GM21447 (cell line): ENCODE measurements at regions not wholly inside any gene's neighbourhood (a gene's known extent, or its start where the extent isn't known, plus 50 kb on each side); places are given as distances from the start of the nearest gene placed in this dataset.
"Not testable (repeated sequence)": the region's sequence is repeated elsewhere in the genome, so short reads cannot be mapped to it uniquely, and the experiment has no call there.

Experiments used
- ATAC-seq: cut with Tn5 transposase; IDR thresholded peaks from one replicate; pipeline ENCODE4 v1.9.1; 2021; ENCODE audit not compliant: unreplicated experiment

DNA sequence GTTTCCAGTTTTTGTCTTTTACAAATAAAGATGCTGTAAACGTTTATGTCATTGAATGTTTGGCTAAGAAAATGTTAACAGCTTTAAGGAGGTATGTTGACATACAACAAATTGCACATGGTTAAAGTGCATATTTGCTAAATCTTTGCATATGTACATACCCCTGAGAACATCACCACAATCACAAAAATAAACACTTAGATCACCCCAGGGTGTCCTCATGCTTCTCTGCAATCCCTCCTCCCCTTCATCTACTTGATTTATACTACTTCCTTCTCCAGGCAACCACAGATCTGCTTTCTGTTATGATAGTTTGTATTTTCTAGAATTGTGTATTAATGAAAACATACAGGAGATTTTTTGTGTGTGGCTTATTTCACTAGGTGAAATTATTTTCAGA is 209.5 kb downstream of the GLRX3 start:
- no peak for ATAC-seq

DNA sequence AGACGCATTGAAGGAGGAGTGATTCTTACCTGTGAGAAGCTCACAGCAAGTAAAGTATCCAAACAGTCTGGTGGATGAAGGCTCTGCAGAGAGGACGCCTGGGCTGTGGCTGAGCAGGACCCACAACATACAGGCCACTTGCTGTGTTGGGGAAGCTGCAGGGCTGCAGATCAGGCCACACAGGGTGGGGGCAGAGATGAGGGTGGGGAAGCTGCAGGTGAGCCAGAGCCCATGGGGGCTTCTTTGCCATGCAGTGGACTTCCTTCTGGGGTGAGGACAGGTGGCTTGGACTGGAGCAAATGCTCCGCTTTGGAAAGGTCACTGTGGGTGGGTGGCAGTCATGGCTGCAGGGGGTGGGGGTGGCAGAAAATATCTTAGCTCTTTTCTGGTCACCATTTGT is 214.8 kb downstream of the GLRX3 start:
- ATAC-seq, result no peak

DNA sequence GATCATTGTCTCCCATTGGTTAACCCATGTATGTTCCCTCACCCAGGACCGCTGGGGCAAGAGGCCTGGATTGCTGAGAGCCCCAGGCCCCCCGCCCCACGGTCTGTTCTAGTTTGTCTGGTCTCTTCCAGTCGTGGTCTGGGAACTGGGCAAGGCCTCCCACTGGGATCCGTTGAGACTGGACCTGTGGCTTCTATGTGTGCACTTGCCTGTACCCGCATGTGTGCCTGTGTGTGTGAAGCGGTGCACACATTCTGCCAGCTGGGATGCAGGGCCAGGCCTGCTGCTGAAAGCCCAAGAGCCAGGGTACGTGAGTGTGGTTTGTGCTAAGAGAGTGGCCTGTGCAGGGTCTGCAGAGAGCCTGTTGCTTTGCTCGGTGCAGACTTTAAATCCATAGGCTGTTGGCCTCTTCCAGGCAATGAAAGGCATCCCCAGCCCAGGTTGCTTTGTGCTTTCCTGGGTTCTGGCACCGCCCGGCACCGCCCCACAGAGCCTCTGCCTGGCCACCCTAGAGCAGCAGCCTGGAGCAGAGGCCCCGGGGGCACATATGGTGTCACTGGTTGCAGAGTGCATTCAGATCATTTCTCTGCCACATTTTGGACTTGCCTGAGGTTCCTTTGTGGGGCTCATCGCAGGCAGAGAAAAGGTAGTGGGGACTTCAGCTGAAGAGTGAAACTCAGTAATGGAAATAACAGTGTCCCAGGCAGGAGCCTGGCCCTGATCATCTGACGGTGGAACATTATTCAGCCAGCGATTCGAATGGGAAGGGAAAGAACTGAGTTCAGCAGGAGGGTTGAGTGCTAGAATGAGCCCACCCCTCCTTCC is 215.5 kb downstream of the GLRX3 start:
- no peak for ATAC-seq

DNA sequence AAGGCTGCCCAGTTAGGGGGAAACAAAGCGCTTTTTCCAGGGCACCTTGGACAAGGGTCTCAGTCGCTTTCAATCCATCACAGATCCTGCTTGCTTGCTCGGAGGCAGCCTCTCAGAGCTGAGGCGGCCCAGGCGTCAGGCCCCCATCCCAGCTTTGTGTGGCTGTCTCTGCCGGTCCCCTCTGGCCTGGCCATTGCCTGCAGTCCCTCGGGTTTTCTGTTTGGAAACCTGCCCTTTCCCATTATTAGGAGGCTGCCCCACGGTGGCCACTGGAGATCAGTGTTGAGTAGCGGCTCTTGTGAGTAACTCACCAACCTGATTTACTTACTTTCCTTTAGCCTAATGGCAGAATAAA is 216.1 kb downstream of the GLRX3 start:
- ATAC-seq, result no peak

DNA sequence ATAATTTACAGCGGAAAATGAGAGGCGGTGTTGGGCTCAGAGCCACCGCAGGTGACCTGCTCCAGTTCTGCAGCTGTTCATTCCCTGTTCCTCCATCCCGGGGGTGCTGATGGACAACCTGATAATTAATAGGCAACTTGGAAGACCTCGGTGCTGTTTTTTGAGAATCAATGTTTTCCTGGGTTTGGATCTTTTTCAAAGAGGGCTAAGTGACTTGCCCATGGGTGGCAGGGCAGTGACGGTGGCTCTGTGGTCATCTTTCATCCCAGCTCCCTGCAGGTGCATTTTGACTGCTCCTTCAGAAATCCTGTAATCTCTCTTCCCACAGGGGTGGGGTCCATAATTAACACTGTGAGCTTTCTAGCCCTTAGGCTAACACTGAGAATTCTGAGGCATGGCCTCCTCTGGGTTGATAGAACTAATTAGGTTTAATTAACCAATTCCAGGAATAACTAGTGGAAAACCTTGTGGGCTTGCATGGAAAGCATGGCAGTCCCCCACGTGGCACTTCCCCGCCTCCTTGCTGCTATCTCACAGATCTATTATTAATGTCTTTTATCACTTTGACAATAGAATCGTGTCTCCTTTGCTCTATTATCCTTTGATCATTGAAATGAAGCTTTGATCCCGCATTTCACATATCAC is 217.9 kb downstream of the GLRX3 start:
- ATAC-seq, result no peak

DNA sequence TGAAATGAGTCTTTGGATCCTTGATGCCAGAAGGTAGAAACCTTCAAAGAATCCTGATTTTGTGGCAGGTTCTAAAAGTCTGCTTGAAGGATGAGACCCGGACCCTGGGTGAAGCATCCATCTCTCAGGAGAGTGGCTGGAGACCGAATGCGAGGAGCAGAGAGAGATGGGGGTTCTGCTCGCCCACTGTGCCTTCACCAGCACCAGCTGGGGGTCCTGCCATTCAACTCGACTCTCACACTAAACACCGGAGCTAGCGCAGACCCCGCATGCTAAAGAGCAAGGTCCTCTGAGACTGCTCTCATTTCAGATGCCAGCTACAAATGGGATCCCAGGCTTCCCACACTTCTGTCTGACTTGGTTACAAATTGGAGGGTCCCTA is 218.4 kb downstream of the GLRX3 start:
- no peak for ATAC-seq

DNA sequence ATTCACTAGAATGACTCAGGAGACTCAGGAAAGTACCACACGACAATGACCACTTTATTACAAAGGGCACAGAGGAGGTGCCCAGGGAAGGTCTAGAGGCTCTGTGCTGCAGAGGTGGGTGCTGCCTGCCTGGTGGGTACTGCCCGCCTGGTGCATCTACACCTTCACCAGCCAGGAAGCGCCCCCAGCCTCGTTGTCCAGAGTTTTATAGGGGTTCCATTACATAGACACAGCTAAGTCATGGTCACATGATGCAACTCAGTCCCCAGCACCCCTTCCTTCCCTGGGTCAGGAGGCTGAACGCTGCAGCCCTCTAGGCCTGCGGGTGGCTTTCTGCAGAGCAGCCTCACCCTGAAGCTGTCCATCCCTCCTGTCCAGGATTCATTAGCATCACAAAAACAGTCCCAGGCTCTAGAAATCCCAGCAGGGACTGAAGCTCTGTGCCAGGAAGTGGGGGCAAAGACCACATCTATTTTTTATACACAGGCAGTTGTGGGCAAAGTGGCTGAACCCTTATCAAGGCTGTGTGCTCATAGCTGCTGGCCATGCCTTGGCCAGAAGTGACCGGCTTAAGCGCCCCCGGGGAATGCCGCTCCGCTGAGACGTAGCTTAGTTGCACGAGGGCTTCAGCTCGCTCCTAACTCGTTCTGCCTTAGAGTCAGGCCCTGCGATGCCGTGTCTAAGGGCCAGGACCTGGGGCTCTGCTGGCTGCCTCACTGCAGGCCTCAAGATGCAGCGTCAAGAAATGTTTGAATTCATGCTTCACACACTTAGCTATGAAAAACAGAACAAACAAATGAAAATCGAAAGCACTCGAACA is 219.0 kb downstream of the GLRX3 start:
- no peak for ATAC-seq

DNA sequence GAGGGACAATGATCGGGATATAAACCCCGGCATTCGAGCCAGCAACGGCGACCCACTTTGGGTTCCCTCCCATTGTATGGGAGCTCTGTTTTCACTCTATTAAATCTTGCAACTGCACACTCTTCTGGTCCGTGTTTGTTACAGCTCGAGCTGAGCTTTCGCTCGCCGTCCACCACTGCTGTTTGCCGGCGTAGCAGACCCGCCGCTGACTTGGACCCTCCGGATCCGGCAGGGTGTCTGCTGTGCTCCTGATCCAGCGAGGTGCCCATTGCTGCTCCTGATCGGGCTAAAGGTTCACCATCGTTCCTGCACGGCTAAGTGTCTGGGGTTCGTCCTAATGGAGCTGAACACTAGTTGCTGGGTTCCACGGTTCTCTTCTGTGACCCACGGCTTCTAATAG is 220.2 kb downstream of the GLRX3 start:
- not testable (repeated sequence) for ATAC-seq

DNA sequence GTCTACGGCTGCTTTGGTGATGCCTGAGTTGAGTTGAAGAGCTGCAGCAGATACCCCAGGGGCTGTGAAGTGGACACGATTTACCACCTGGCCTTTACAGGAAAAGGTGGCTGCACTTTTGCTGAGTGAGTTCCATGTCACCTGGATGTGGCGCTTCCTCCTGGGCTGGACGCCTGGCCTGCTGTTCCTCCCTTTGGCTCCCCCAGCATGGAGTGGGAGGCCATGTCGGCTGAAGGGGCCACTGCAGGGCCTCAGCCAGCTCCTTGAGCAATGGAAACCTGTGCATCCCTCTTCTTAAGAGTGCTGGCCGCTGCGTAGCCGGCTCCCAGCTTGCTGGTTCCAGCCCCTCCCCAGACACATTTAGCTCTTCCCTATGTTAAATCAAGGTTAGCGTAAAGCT is 221.0 kb downstream of the GLRX3 start:
- no peak for ATAC-seq

DNA sequence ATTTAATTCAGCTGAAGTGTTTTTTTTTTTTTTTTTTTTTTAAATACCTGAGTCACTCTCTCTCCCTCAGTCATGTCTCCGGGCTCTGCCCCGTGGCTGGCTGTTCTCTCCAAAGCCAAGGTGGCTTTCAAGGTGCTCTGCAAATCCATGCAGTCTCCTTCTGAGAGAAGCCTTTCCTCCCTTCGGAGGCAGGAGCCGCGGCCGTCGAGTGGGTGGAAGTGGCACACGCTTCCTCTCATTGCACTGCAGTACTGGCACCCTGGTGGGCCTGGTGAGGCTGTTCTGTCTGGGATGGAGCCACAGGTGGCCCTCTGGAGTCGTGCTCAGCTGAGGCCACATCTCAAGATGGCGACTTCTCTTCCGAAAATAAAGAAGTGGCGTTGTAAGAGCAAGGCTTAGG is 221.8 kb downstream of the GLRX3 start:
- ATAC-seq, result no peak

DNA sequence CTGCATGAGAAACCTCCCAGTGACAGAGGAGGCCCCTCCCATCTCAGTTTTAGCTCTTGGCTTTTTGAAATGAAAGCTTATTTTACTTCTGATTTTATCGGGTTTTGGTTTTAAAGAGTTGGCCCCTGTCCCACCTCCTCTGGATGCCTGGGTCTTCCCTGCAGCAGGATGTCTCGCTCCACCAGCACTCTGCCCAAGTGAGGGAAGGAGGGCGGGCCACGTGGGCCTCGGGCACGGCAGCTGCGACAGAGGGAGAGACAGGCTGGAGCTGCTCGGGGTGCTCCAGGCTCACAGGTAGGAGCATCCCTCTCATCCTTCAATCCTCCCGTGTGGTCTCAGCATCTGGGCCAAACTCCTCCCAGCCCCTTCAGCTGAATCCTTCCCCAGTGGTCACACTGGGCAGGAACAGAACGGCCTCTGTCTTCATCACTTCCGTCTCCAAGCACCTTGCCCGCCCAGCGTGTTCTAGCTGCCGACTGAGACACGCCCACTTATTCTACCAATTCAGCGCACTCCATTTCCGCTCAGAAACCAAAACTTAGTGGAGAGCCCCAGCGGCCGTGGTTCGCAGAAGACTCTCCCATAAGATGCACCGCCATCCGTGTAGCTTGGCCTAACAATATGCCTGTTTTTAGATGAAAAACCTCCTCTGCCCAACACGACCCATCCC is 222.9 kb downstream of the GLRX3 start:
- ATAC-seq, result no peak

DNA sequence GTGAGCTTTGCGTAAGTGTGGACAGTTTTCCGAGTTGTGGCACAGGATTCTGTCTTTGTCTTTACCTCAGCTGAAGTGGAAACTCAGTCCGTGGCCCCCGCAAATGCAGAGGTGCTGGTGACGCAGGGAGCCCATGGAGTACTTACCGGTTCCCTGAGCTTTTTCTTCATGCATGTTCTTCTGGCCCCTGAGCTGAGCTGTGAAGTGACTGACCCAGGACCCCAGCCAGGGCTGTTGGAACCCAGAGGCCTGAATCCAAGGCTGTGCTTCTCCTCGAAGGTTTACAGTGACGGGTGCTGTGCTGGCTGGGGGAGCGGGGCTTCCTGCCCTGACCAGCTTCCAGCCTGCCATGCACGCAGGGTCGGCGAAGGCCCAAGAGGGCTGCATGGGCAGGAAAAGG is 223.5 kb downstream of the GLRX3 start:
- ATAC-seq, result no peak

DNA sequence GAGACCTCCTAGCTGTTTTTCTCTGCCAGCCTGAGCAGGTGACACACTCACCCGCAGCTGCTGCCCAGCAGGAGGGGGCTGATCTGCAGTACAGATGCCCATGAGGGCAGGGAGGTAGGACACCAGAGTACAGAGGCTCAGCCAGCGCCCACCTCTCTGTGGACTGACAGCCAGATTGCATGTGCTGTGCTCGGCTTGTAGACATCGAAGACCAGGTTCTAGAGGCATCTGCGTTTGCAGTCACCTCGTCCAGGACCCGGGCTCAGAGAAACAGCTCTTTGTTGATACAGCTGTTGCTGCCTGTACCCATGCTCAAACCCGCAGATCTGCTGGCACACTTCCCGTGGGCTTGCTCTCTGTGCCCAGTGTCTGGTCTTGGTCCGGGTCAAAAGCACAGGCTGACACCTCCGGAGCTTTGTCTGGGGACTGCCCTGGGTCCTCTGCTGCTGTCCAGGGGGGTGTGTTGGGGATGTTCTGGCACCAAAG is 224.7 kb downstream of the GLRX3 start:
- no peak for ATAC-seq

DNA sequence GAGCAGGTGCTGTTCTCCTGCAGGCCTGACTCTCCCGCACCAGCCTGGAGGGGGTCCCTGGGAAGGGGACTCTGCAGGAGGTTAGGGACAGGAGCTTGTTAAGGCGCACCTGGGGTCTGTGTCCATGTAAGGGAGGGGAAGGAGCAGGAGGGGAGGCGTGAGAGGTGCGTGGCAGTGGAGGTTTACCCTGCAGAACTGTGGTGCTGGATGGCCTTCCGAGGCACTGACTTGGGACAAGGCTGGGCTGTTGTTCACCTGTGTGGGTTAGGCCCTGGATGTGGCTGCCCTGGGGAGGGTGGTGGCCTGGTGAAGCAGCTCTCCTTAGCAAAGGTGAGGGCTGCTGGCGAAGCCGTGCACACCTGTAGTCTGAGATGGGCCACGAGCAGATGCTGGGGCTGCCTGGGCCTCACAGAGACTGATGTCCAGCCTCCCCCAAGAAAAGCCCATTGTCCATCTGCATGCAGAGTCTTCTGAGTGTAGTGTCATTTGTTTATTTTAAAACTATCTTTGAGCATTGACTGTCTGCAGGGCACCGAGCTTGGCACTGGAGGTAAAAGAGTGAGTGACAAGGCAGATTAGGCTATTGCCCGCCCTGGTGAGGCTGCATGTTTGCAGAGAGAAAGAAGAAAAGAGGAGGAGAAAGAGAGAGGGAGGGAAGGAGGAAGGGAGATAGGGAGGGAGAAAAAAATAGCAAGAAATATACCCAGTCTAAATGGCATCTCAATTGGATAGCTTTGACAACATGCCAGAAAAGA is 225.3 kb downstream of the GLRX3 start:
- no peak for ATAC-seq

DNA sequence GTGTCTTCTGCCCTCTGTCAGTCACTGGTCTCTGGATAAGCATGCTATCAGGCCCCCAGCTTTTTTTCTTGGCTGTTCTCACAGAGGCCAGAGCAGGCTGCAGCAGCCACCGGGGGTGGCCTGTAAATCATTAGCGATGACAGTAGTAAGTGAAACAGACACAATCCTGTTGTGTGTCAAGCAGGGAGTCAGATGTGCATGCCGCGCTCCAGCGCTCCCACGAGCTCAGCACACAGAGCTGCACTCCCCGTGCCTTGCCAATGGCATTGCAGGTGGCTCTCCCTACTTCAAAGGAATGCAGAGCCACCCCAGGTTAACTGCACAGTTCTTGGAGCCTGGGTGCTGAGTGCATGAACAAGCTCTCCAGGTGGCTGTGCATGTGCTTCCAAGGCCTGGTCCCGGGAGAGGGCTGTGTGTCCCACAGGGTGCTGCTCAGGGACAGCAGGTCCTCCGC is 226.1 kb downstream of the GLRX3 start:
- no peak for ATAC-seq

DNA sequence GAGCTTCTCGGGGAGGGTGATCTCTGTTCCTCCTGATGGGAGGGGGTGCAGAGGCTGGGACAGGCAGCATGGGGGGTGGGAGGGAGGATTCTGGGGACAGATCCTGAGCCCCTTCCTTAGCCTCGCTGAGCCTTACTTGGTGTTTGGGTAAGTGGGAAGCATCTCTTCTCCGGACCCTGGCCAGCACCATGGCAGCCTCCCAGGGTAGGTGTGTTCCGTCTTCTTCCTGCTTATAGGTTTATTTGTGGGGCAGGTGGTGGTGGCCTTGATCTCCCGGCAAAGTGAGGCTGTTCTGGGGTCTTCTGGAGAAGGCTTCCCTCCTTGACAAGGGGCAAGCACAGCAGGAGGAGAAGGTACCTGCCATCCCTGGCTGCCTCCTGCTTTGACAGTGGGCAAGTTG is 226.9 kb downstream of the GLRX3 start:
- ATAC-seq, result no peak

DNA sequence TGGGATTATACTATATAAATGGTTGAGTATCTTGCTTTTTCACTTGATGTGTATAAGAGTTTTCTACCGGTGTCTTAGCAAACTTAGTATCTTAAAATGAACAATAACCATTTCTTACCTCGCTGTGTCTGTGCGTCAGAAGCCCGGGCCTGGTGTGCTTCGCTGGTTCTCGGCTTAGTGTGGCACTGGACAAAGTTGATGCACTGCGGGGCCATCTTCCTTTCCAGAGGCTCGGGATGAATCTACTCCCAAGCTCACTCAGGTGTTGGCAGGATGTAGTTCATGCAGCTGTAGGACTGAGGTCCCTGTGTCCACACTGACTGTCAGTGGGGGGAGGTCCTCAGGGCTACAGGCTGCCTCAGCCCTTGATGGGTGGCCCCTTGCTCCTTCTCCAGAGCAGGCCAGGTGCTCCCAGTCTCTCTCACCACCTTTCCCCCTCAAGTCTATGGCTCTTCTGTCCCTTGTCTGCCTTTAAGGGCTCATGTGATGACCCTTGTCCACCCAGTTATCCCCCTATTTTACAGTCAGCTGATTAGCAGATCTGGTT is 227.8 kb downstream of the GLRX3 start:
- no peak for ATAC-seq

DNA sequence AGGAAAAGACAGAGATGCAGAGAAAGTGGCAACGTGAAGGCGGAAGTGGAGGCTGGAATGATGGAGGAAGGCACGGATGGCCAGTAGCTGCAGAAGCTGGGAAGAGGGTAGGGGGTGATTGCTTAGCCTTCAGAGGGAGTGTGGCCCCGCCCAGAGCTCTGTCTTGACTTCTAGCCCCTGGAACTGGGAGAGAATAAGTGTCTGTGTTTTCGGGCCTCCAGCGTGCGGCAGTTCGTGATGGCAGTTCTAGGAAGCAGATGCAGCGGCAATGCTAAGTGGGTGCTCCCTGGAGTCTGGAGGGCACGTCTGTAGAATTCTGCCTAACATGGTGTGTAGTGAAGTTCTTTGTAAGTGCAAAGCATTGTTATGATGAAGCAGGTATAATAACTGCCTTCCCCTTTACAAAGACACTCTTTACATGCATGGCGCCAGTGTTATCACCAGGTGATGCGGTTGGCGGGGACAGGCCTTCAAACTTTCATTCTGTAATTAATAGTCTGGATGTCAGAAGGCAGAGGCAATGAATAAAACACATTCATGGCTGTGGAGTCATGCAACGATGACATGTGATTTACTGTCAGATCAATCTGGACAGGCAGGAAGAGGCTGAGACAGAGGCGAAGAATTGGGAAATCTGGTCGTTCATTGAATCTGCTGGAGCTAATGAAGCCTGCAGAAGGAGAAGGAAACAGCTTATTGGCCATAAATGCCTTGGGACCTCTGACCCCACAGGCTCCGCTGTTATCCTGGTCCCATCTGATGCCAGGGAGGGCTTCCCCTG is 228.6 kb downstream of the GLRX3 start:
- ATAC-seq, result no peak

DNA sequence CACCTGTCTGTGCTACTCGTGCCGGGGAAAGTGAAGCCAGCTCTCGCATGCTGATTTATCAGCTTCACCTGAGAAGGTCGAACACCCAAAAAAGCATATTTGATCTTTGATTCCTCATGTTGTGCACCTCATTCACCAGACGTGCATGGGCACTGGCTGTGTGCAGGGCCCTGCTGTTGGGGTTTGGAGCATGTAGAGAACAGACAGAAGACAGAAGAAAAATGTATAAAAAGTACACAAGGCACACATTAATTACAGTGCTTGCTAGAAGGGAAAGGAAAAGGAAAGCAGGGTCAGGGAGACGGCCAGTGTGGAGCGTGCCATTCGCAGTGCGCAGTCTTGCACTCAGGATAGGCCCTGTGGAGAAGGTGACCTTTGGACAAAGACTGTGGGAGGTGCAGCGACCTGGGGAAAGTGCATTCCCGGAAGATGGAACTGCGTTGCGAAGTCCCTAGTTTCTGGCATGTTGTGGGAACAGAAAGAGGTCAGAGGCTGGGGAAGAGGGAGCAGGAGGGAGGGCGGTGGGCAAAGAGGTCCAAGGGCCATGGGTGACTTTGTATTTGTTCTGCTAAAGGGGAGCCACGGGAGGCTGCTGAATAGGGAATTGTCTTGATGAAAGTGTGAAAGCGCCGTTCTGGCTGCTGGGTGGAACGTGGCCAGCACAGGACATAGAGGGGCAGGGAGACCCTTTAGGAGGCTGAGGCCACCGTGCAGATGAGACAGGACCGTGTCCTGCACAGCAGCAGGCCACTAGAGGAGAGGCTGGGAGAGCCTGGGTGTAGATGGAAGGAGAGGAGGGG is 232.8 kb downstream of the GLRX3 start:
- ATAC-seq, result no peak
